Activated CD4-positive, alpha-beta T cell treated with anti-CD3 and anti-CD28 coated beads for 24 hours (primary cell): ENCODE measurements at regions not wholly inside any gene's neighbourhood (a gene's known extent, or its start where the extent isn't known, plus 50 kb on each side); places are given as distances from the start of the nearest gene placed in this dataset.

Source experiments
- DNase-seq, 2 donors: peaks; one replicate each; pipeline ENCODE4 v3.0.0-alpha.2; 2020; ENCODE audit warnings: low read depth in 2 of 2

GRCh38 chr1:5501206-5501930, 490.9 kb downstream of the NPHP4 start:
- DNase-seq: no peak

GRCh38 chr1:5500541-5500940, 491.7 kb downstream of the NPHP4 start:
- DNase-seq: no peak

- no peak for DNase-seq
These were observed 494.7 kb downstream of the NPHP4 start for GRCh38 chr1:5497503-5497902.

GRCh38 chr1:5495596-5496410, 496.4 kb downstream of the NPHP4 start:
- DNase-seq: no peak

- DNase-seq: no peak
These were observed 497.7 kb downstream of the NPHP4 start for GRCh38 chr1:5494518-5494917.

- DNase-seq: no peak
These were observed 498.3 kb downstream of the NPHP4 start for GRCh38 chr1:5493851-5494311.

- no peak for DNase-seq
These were observed 498.9 kb downstream of the NPHP4 start for GRCh38 chr1:5493275-5493674.

GRCh38 chr1:5492846-5493245, 499.4 kb downstream of the NPHP4 start:
- DNase-seq: no peak

- no peak for DNase-seq
These were observed 500.9 kb downstream of the NPHP4 start for GRCh38 chr1:5491207-5491904.

- no peak for DNase-seq
These were observed 501.6 kb downstream of the NPHP4 start for GRCh38 chr1:5490635-5491034.

GRCh38 chr1:5488448-5488847, 503.8 kb downstream of the NPHP4 start:
- DNase-seq: no peak

GRCh38 chr1:5485968-5486696, 506.1 kb downstream of the NPHP4 start:
- DNase-seq: no peak

GRCh38 chr1:5485436-5485835, 506.8 kb downstream of the NPHP4 start:
- DNase-seq: no peak

GRCh38 chr1:5484451-5485165, 507.6 kb downstream of the NPHP4 start:
- DNase-seq: no peak

GRCh38 chr1:5481889-5482288, 510.3 kb downstream of the NPHP4 start:
- DNase-seq: peak in 1 of 2 donors; percentile 25

GRCh38 chr1:5480906-5481305, 511.3 kb downstream of the NPHP4 start:
- DNase-seq: no peak

- DNase-seq: no peak
These were observed 512.2 kb downstream of the NPHP4 start for GRCh38 chr1:5479876-5480646.

- no peak for DNase-seq
These were observed 513.3 kb downstream of the NPHP4 start for GRCh38 chr1:5478961-5479360.

GRCh38 chr1:5478156-5478695, 514.0 kb downstream of the NPHP4 start:
- no peak for DNase-seq

- DNase-seq: no peak
These were observed 514.5 kb downstream of the NPHP4 start for GRCh38 chr1:5477716-5478115.
